ENCODE measurements at regions not wholly inside any gene's neighbourhood (a gene's known extent, or its start where the extent isn't known, plus 50 kb on each side); places are given as distances from the start of the nearest gene placed in this dataset.

- WGBS, 5 donors = 89 to 94% (median 93%) methylated on average over 8 of the region's 8 CpGs
- H3K27me3 ChIP-seq = no peaks in the 10 kb centered on the region
- no peak for DNase-seq
- H3K4me3 ChIP-seq = no peak overlapping the region
- TF ChIP-seq EP300 (IDR thresholded peaks at IDR 0.05) (no peak), POLR2A (IDR thresholded peaks at IDR 0.05) (no peak), CTCF (IDR thresholded peaks at IDR 0.05) (no peak), POLR2AphosphoS5 (IDR thresholded peaks at IDR 0.05) (no peak)
- no peaks in the 10 kb centered on the region for H3K4me1 ChIP-seq
- intact Hi-C loops (cut with DNase I; ENCODE audit: low total_unique reads) = no loop called here
- no peak overlapping the region for H3K27ac ChIP-seq
- no peaks in the 10 kb centered on the region for H3K36me3 ChIP-seq
- H3K9me3 ChIP-seq = no peaks in the 10 kb centered on the region
Observed at GRCh38 chr2:236795861-236796219, 226.2 kb downstream of the ACKR3 start.

GRCh38 chr2:236796236-236796635, 226.6 kb downstream of the ACKR3 start:
- H3K4me1 ChIP-seq = no peaks in the 10 kb centered on the region
- intact Hi-C loops (cut with DNase I; ENCODE audit: low total_unique reads) = no loop called here
- H3K27ac ChIP-seq = no peak overlapping the region
- no peaks in the 10 kb centered on the region for H3K27me3 ChIP-seq
- 88 to 97% (median 91%) methylated on average over 2 of the region's 2 CpGs for WGBS, 5 donors
- no peak for DNase-seq
- no peak overlapping the region for H3K4me3 ChIP-seq
- no peaks in the 10 kb centered on the region for H3K9me3 ChIP-seq
- no peaks in the 10 kb centered on the region for H3K36me3 ChIP-seq
- TF ChIP-seq POLR2A (IDR thresholded peaks at IDR 0.05) (no peak), POLR2AphosphoS5 (IDR thresholded peaks at IDR 0.05) (no peak), EP300 (IDR thresholded peaks at IDR 0.05) (no peak), CTCF (IDR thresholded peaks at IDR 0.05) (no peak)

- Histone ChIP-seq H3K4me3 (no peak overlapping the region), H3K36me3 (no peaks in the 10 kb centered on the region), H3K27ac (no peak overlapping the region), H3K27me3 (no peaks in the 10 kb centered on the region), H3K9me3 (no peaks in the 10 kb centered on the region), H3K4me1 (no peaks in the 10 kb centered on the region)
- TF ChIP-seq CTCF (IDR thresholded peaks at IDR 0.05) (no peak), EP300 (IDR thresholded peaks at IDR 0.05) (no peak), POLR2A (IDR thresholded peaks at IDR 0.05) (no peak), POLR2AphosphoS5 (IDR thresholded peaks at IDR 0.05) (no peak)
- 71 to 82% (median 71%) methylated on average over 7 of the region's 7 CpGs for WGBS, 5 donors
- DNase-seq = no peak
- intact Hi-C loops (cut with DNase I; ENCODE audit: low total_unique reads) = no loop called here
Observed at GRCh38 chr2:236797411-236797810, 227.8 kb downstream of the ACKR3 start.

- TF ChIP-seq POLR2AphosphoS5 (IDR thresholded peaks at IDR 0.05) = no peak
- TF ChIP-seq CTCF (IDR thresholded peaks at IDR 0.05) = no peak
- TF ChIP-seq EP300 (IDR thresholded peaks at IDR 0.05) = no peak
- no peak for TF ChIP-seq POLR2A (IDR thresholded peaks at IDR 0.05)
- H3K27me3 ChIP-seq = no peaks in the 10 kb centered on the region
- H3K9me3 ChIP-seq = no peaks in the 10 kb centered on the region
- WGBS, 5 donors = 93 to 97% (median 96%) methylated on average over 2 to 3 of the region's 3 CpGs
- H3K4me1 ChIP-seq = no peaks in the 10 kb centered on the region
- intact Hi-C loops (cut with DNase I; ENCODE audit: low total_unique reads) = no loop called here
- no peak overlapping the region for H3K4me3 ChIP-seq
- H3K36me3 ChIP-seq = no peaks in the 10 kb centered on the region
- H3K27ac ChIP-seq = no peak overlapping the region
- DNase-seq = no peak
Observed at GRCh38 chr2:236798491-236798890, 228.9 kb downstream of the ACKR3 start.
